Smooth muscle cell (in vitro differentiated cells): ENCODE measurements at regions not wholly inside any gene's neighbourhood (a gene's known extent, or its start where the extent isn't known, plus 50 kb on each side); places are given as distances from the start of the nearest gene placed in this dataset.
"Not testable (repeated sequence)": the region's sequence is repeated elsewhere in the genome, so short reads cannot be mapped to it uniquely, and the experiment has no call there.

ENCODE experiments used
- DNase-seq: peaks from one replicate; lab custom pipeline; 2025; ENCODE audit not compliant: unreplicated experiment; lab: John Stamatoyannopoulos, UW
- H2AFZ ChIP-seq: fragments of 200-600 bp; sonication (generic); 2 replicates; pipeline ENCODE4 v1.6.0; 2016; ENCODE audit warnings: antibody characterized with exemption, low read depth, mild to moderate bottlenecking
- H3F3A ChIP-seq: fragments of 200-600 bp; sonication (generic); 2 replicates; pipeline ENCODE4 v1.6.0; 2017; ENCODE audit warnings: antibody characterized with exemption, low read depth
- H3K27ac ChIP-seq: fragments of 200-600 bp; sonication (generic); 2 replicates; pipeline ENCODE4 v1.5.1; 2016; ENCODE audit warnings: low read depth, mild to moderate bottlenecking
- H3K27me3 ChIP-seq: fragments of 200-600 bp; sonication (generic); 2 replicates; pipeline ENCODE4 v1.6.1; 2016; ENCODE audit warnings: low read depth, mild to moderate bottlenecking
- H3K36me3 ChIP-seq: fragments of 200-600 bp; sonication (generic); 2 replicates; pipeline ENCODE4 v1.5.1; 2016; ENCODE audit warnings: low read depth
- H3K4me1 ChIP-seq: fragments of 200-600 bp; sonication (generic); 2 replicates; pipeline ENCODE4 v1.5.1; 2016; ENCODE audit warnings: low read depth
- H3K4me2 ChIP-seq: fragments of 200-600 bp; sonication (generic); 2 replicates; pipeline ENCODE4 v1.6.0; 2016; ENCODE audit warnings: mild to moderate bottlenecking
- H3K4me3 ChIP-seq: fragments of 200-600 bp; sonication (generic); 2 replicates; pipeline ENCODE4 v1.5.1; 2016; ENCODE audit warnings: mild to moderate bottlenecking
- H3K79me2 ChIP-seq: fragments of 200-600 bp; sonication (generic); 2 replicates; pipeline ENCODE4 v1.6.0; 2016; ENCODE audit warnings: low read depth, mild to moderate bottlenecking
- H3K9ac ChIP-seq: fragments of 200-600 bp; sonication (generic); 2 replicates; pipeline ENCODE4 v1.6.0; 2016; ENCODE audit warnings: low read depth
- H3K9me3 ChIP-seq: fragments of 200-600 bp; sonication (generic); replicated peaks from 2 replicates; pipeline ENCODE4 v1.5.1; 2016; ENCODE audit warnings: low read depth
- H4K20me1 ChIP-seq: fragments of 200-600 bp; sonication (generic); 2 replicates; pipeline ENCODE4 v1.6.0; 2016; ENCODE audit warnings: low read depth
- WGBS: methylation state at CpG from one replicate; pipeline ENCODE4 v1.1.7; 2016; ENCODE audit warnings: low lambda C conversion rate; 5-methylcytosine and 5-hydroxymethylcytosine counted together
- TF ChIP-seq, protein P1 (sequence below): fragments of 200-600 bp; sonication (generic); IDR thresholded peaks from 2 replicates; pipeline ENCODE4 v1.5.1; 2017; ENCODE audit warnings: borderline replicate concordance, mild to moderate bottlenecking, antibody characterized with exemption; ENCODE audit not compliant: insufficient read depth, poor library complexity, severe bottlenecking

GRCh38 chr2:35585972-35586371 is 769.6 kb upstream of the CRIM1 start:
- TF ChIP-seq, protein P1, sequence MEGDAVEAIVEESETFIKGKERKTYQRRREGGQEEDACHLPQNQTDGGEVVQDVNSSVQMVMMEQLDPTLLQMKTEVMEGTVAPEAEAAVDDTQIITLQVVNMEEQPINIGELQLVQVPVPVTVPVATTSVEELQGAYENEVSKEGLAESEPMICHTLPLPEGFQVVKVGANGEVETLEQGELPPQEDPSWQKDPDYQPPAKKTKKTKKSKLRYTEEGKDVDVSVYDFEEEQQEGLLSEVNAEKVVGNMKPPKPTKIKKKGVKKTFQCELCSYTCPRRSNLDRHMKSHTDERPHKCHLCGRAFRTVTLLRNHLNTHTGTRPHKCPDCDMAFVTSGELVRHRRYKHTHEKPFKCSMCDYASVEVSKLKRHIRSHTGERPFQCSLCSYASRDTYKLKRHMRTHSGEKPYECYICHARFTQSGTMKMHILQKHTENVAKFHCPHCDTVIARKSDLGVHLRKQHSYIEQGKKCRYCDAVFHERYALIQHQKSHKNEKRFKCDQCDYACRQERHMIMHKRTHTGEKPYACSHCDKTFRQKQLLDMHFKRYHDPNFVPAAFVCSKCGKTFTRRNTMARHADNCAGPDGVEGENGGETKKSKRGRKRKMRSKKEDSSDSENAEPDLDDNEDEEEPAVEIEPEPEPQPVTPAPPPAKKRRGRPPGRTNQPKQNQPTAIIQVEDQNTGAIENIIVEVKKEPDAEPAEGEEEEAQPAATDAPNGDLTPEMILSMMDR, result no peak
- DNase-seq, result no peak
- Histone ChIP-seq H3K27me3 (no peaks in the 10 kb centered on the region), H3K36me3 (no peaks in the 10 kb centered on the region), H2AFZ (no peak overlapping the region), H4K20me1 (no peaks in the 10 kb centered on the region), H3K27ac (no peak overlapping the region), H3K4me1 (no peaks in the 10 kb centered on the region), H3K4me3 (no peak overlapping the region), H3K4me2 (no peak overlapping the region), H3K9me3 (no peaks in the 10 kb centered on the region), H3F3A (no peaks in the 10 kb centered on the region), H3K79me2 (no peaks in the 10 kb centered on the region), H3K9ac (no peak overlapping the region)
- 69% methylated on average over 5 of the region's 5 CpGs for WGBS

DNA sequence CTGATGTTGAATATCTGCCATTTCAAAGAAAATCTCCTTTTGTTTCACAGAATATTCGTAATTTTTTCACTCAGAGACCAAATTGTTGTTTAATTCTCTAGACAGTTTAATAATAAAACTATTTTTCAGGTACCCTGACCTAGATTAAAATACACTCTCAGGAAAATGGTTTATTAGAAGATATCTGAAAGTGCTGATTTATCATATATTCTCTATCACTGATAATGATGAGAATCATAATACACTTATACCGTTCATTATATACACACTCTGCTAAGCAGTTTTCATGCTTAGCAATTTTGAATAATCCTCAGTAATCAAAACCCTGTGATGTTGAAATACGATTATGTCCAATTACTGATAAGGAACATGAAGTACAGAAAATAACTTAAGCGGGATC is 772.9 kb upstream of the CRIM1 start:
- H3K27ac ChIP-seq, result no peak overlapping the region
- H2AFZ ChIP-seq, result no peak overlapping the region
- DNase-seq, result no peak
- no peaks in the 10 kb centered on the region for H3F3A ChIP-seq
- no peaks in the 10 kb centered on the region for H3K27me3 ChIP-seq
- TF ChIP-seq, protein P1, result no peak
- no peaks in the 10 kb centered on the region for H3K4me1 ChIP-seq
- H4K20me1 ChIP-seq, result no peaks in the 10 kb centered on the region
- no peaks in the 10 kb centered on the region for H3K9me3 ChIP-seq
- H3K79me2 ChIP-seq, result no peaks in the 10 kb centered on the region
- H3K4me3 ChIP-seq, result no peak overlapping the region
- 80% methylated on average over 4 of the region's 4 CpGs for WGBS
- no peaks in the 10 kb centered on the region for H3K36me3 ChIP-seq
- H3K9ac ChIP-seq, result no peak overlapping the region
- no peak overlapping the region for H3K4me2 ChIP-seq

DNA sequence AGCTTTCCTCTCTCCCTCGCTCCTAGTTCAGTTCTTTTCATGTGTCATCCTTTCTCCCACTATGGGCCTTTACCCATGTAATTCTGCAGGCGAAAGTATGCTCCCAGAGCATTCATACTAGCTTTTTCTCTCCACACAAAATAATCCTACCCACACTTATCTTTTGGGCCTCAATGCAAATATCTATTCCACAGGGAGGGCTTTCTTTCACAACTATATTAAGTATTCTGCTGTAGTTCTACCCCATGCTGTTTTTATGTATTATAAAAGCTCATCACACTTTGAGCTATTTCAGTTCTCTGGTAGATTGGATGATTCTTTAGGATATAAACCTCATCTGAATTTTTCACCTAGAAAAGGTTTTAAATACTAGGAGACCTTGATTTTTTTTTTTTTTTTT is 774.6 kb upstream of the CRIM1 start:
- Histone ChIP-seq H3K27me3 (no peaks in the 10 kb centered on the region), H3K4me1 (no peaks in the 10 kb centered on the region)
- WGBS, result 84% methylated on average over 2 of the region's 2 CpGs

DNA sequence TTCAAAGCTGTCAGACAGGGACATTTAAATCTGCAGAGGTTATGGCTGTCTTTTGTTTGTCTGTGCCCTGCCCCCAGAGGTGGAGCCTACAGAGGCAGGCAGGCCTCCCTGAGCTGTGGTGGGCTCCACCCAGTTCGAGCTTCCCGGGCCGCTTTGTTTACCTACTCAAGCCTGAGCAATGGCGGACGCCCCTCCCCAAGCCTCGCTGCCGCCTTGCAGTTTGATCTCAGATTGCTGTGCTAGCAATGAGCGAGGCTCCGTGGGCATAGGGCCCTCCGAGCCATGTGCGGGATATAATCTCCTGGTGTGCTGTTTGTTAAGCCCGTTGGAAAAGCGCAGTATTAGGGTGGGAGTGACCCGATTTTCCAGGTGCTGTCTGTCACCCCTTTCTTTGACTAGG is 787.0 kb upstream of the CRIM1 start:
- H3K9me3 ChIP-seq, H3K36me3 ChIP-seq, H3K27ac ChIP-seq, H3K4me1 ChIP-seq, H3K79me2 ChIP-seq, H3K9ac ChIP-seq, DNase-seq, H3K4me2 ChIP-seq, H4K20me1 ChIP-seq, H3F3A ChIP-seq, H2AFZ ChIP-seq, H3K27me3 ChIP-seq, H3K4me3 ChIP-seq: not testable (repeated sequence)
- WGBS, result 86% methylated on average over 14 of the region's 14 CpGs

More for the DNA sequence above, 774.6 kb upstream of the CRIM1 start:
- H3K4me3 ChIP-seq, result no peak overlapping the region
- H4K20me1 ChIP-seq, result no peaks in the 10 kb centered on the region
- H3F3A ChIP-seq, result no peaks in the 10 kb centered on the region
- no peak overlapping the region for H3K4me2 ChIP-seq
- no peaks in the 10 kb centered on the region for H3K79me2 ChIP-seq
- no peak overlapping the region for H3K9ac ChIP-seq
- no peak overlapping the region for H3K27ac ChIP-seq
- no peak for DNase-seq
- H2AFZ ChIP-seq, result no peak overlapping the region
- no peaks in the 10 kb centered on the region for H3K36me3 ChIP-seq
- TF ChIP-seq, protein P1, result no peak
- no peaks in the 10 kb centered on the region for H3K9me3 ChIP-seq
